Kidney epithelial cell (primary cell): ENCODE measurements at regions not wholly inside any gene's neighbourhood (a gene's known extent, or its start where the extent isn't known, plus 50 kb on each side); places are given as distances from the start of the nearest gene placed in this dataset.

ENCODE experiments used
- DNase-seq: peaks from one replicate; pipeline ENCODE4 v3.0.0-alpha.2; 2010; ENCODE audit warnings: low read depth
- H3K27me3 ChIP-seq: 2 replicates; pipeline ENCODE4 v1.6.0; 2011; ENCODE audit warnings: low read length; ENCODE audit not compliant: control insufficient read depth, insufficient read depth
- H3K36me3 ChIP-seq: 2 replicates; pipeline ENCODE4 v1.5.1; 2011; ENCODE audit warnings: low read length; ENCODE audit not compliant: control insufficient read depth, insufficient read depth
- H3K4me3 ChIP-seq: 2 replicates; pipeline ENCODE4 v1.5.1; 2011; ENCODE audit warnings: low read depth, mild to moderate bottlenecking, control low read depth, low read length
- CTCF ChIP-seq: IDR thresholded peaks from 2 replicates; pipeline ENCODE4 v1.5.1; 2011; ENCODE audit warnings: mild to moderate bottlenecking, moderate library complexity, low read length, control low read depth, inconsistent platforms; ENCODE audit not compliant: insufficient read depth, poor library complexity, severe bottlenecking

DNA sequence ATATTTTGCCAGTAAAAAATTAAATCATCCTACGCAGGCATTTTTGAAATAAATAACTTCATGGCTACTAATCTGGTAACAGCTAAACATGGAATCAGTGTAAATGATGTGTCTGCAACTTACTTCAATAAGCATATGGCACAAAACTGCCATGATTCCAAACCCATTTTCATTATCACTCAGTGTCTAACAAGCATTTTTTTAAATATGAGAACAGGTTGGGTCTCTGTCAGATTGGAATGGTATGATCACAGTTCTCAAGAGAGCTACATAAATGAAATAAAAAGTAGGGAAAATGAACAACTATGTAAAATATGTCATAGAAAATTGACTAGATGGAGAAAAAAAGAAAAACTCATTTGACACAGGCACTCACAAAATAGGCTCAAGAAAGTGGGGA, 476.9 kb upstream of the NWD2 start:
- no peak for DNase-seq
- H3K36me3 ChIP-seq, result no peaks in the 10 kb centered on the region
- no peaks in the 10 kb centered on the region for H3K27me3 ChIP-seq
- TF ChIP-seq CTCF, result no peak
- no peak overlapping the region for H3K4me3 ChIP-seq

- Histone ChIP-seq H3K36me3 (no peaks in the 10 kb centered on the region), H3K27me3 (no peaks in the 10 kb centered on the region), H3K4me3 (no peak overlapping the region)
- DNase-seq, result no peak
- no peak for TF ChIP-seq CTCF
Observed at GRCh38 chr4:36771411-36772153, 473.0 kb upstream of the NWD2 start.

- no peak overlapping the region for H3K4me3 ChIP-seq
- no peaks in the 10 kb centered on the region for H3K27me3 ChIP-seq
- no peaks in the 10 kb centered on the region for H3K36me3 ChIP-seq
- TF ChIP-seq CTCF, result no peak
- DNase-seq, result no peak
Observed at GRCh38 chr4:36772154-36772516, 472.4 kb upstream of the NWD2 start.

DNA sequence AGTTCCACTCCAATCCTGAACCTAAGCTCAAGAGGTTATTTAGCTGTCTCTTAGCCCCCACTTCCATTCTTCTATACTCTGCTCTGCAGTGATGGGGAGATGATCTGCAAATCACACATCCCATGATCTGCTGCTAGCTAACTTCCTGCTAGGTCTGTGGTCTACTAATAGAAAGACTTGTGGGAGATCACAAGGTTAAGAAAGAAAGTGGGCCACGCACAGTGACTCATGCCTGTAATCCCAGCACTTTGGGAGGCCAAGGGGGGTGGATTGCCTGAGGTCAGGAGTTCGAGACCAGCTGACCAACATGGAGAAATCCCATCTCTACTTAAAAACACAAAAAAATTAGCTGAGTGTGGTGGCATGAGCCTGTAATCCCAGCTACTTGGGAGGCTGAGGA, 471.1 kb upstream of the NWD2 start:
- Histone ChIP-seq H3K4me3 (no peak overlapping the region), H3K27me3 (no peaks in the 10 kb centered on the region), H3K36me3 (no peaks in the 10 kb centered on the region)
- TF ChIP-seq CTCF, result no peak
- no peak for DNase-seq

DNA sequence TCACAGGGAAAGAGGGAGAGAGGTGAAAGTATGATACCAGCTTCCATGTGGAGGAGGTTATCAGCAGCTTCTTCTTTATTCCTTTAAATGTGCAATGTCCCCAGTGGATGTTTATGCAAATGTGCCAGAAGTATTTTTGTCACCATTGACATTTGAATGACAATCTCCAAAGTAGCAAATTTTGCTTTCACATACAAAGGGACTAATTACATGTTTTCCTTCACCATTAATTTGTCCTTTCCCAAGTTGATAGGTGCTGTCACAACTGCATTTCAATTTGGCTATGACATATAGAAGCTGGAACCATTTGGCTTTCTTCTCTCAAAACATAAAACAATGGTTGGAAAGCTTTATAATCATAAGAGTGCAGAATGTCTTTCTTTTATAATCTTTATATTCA, 469.0 kb upstream of the NWD2 start:
- no peak for TF ChIP-seq CTCF
- DNase-seq, result no peak
- Histone ChIP-seq H3K27me3 (no peaks in the 10 kb centered on the region), H3K4me3 (no peak overlapping the region), H3K36me3 (no peaks in the 10 kb centered on the region)

- no peak for DNase-seq
Observed at GRCh38 chr4:36779601-36780000, 464.9 kb upstream of the NWD2 start.

More at GRCh38 chr4:36779601-36780000, 464.9 kb upstream of the NWD2 start:
- H3K27me3 ChIP-seq, result no peaks in the 10 kb centered on the region
- no peak for TF ChIP-seq CTCF
- H3K4me3 ChIP-seq, result no peak overlapping the region
- no peaks in the 10 kb centered on the region for H3K36me3 ChIP-seq
